Activated CD8-positive, alpha-beta memory T cell treated with anti-CD3 and anti-CD28 coated beads, Interleukin-2, amount 50 U/mL, for 48 hours (primary cell): ENCODE measurements at regions not wholly inside any gene's neighbourhood (a gene's known extent, or its start where the extent isn't known, plus 50 kb on each side); places are given as distances from the start of the nearest gene placed in this dataset.

Source experiments
- DNase-seq: peaks from one replicate; pipeline ENCODE4 v3.0.0-alpha.2; 2020

- DNase-seq = no peak
Measured at GRCh38 chr5:159768243-159768642, 148.0 kb upstream of the ADRA1B start.

- no peak for DNase-seq
Measured at GRCh38 chr5:159772698-159773061, 143.6 kb upstream of the ADRA1B start.

DNA sequence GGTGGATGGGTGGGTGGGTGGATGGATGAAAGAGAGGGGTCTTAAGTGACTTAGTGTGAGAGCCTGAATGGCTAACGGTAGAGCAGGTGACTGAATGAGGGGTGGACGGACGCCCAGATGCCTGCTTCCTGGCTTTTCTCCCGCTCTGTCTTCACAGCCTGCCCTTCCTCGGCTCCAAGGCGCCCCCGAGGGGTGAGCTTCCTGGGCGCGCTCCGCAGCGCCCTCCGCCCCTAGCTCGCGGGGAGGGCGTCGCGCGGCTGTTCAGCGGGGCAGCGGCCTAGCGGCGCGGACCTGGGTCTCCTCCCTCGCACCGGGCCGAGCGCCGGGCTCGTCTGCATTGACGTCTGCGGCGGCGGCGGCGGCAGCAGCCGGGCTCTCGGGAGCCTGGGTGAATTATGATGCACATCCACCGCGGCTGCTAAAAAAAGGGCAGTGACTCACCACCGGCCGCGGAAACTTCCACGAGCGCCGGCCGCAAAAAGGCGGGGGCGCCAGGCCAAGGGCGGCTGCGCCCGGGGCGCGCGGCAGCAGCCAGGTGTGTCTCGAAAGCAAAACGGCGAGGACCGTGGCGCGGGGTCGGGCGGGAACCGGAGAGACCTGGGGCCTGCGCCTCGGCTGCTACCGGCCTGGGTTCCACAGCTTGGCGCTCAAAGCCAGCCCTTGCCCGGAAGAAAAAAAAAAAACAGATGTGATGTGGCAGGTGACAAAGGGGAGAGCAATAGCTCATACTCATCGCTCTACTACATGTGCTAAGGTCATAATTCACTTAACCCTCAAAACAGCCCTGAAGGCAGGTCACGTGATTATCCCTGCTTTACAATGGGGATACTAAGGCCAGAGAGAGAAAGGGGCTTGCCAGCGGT is 143.0 kb upstream of the ADRA1B start:
- peak; percentile 89 for DNase-seq

GRCh38 chr5:159774476-159775031 is 141.7 kb upstream of the ADRA1B start:
- no peak for DNase-seq

- DNase-seq = no peak
Measured at GRCh38 chr5:159775890-159776289, 140.4 kb upstream of the ADRA1B start.

- DNase-seq = no peak
Measured at GRCh38 chr5:159777049-159777660, 139.1 kb upstream of the ADRA1B start.

- no peak for DNase-seq
Measured at GRCh38 chr5:159779481-159779880, 136.8 kb upstream of the ADRA1B start.

DNA sequence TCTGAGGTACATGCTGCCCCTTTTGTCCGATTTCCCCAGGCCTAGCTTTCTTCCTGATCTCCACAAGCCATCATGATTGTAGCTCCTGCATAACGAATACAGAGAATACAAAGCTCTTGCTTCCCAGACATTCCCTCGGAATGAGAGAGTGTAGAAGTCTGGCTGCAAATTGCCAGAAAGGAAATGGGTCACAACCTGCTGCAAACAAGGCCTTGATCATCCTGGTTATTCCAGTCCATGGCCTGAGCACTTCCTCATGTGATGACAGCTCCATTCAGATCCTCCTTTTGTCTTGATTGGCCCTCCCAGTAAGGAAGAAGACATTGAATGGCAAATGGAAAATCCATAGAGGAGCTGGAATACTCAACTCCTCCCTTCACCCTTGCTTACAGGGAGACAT is 136.0 kb upstream of the ADRA1B start:
- DNase-seq = no peak

DNA sequence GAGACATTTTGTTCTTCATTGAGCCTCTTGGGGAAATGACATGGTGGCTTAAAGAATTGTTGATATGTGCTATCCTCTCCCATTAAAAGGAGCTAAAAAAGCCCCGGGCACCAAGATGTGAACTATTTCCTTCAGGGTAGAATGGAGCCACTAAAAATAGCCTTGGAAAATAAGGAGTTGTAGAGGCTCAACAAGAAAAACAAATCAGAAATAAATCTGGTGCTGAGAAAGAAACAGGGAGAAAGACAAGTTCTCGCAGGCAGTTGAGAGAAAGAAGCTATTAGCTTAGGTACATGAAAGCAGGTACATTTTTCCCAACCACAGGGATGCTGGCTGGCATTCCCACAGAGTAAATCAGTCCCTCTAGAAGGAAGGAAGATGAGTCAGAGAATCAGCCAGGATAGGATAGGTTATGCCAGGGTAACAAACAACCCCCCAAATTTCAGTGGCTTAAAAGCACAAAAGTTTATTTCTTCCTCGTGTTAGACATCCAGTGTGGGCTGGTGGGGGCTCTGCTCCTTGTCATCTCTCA is 134.6 kb upstream of the ADRA1B start:
- no peak for DNase-seq

DNA sequence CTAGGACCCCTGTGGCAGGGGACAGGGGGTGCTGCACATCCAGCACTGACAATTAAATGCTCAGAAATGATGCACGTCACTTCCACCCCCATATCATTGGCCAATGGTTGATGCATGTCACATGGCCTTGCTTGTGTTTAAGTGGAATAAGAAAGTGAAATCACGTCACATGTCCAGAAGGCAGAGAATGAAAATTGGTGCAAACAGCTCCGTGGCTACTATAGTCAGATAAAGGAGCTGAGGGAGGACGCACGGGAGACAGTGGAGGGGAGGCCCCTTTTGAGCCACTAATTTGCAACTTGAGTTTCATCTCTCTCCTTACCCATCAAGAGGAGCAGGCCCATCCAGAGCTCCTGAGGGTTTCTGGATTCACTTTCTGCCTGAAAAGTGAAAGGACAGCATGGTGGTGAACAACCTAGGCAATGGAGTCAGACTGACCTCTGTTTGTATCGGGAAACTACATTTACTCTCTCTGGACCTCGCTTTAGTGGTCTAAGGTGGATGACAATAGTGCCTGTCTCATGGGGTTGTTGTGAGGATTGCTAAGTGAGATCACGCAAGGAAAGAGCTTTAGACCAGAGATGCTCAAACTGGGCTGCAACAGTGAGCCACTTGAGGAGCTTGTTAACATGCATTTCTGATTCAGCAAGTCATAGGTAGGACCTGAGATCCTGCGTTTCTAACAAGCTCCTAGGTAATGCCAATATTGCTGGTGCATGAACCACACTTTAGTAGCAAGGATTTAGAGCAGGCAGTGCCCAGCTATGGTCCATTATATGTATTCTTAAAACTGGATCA is 133.9 kb upstream of the ADRA1B start:
- DNase-seq = no peak

DNA sequence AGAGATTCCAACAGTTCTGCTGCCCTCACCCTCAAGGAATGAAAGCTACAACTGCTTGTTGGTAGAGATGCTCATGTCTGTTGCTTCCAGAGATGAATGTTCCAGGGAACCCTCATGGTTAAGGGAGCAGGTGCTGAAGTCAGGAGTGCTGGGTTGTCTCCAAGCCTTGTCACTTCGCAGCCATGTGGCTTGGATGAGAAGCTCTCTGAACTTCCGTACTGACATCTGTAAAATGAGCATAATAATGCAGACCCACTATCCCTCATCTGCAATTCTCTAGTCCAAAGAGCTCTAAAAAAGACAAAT is 133.3 kb upstream of the ADRA1B start:
- DNase-seq = no peak

DNA sequence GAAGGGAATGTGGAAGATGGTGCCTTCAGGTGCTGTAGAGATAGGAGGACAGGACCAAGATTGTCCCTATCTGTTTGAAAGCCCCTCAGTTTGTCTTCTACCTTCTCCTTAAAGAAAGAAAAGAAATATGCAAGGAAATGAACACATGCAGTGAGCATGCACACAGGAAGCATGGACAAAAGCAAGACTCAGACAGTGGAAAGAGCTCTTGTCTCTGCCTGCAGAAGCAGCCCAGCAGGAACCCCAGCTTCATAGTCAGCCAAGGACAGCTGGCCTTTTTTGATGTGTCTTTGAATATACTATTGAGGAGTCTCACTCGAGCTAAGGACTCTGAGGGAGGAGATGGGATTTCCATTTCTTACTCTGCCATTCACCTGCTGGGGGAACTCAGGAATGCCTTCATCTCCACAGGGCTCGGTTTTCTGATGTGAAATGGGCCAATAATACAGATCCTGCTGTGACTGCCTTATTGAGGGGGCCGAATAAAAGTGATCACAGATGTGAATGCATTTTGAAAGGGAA is 132.5 kb upstream of the ADRA1B start:
- DNase-seq = no peak

DNA sequence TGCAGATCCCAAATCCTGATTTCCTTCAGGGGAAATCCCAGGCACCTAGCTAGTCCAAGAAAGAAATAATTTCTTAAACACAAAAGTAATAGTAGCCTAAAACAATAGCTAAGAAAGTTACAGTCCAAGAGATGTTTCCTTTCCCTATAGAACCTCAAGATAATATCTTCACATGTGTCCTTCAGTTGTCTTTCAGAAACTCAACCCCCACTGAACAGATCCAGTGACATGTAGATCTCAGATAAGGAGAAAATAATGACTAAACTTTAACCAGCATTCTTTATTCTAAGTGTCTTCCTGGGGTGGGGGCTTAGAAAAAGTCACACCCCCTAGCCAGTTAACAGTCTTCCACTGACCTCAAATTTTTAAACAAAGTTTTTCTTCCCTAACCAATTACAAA is 131.3 kb upstream of the ADRA1B start:
- DNase-seq = no peak

- DNase-seq = no peak
Measured at GRCh38 chr5:159785656-159786055, 130.6 kb upstream of the ADRA1B start.

DNA sequence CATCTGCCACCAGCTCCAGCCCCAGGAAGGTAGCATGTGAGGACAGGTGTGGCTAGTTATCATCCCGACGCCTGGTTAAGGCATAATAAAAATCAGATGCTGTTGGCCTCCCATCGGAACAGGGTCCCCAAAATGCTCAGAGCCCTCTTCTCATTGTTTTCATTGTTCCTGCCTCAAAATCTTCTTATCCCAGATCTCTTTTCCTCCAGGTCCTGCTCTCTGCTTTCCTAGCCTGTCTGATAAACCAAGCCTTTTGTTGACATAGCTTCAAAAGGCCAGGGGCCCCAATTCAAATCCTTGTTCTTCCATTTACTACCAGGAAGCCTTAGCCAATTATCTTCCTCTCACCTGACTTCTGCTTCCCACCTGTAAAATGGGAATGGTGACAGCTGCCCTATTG is 130.1 kb upstream of the ADRA1B start:
- DNase-seq = no peak

- DNase-seq = no peak
Measured at GRCh38 chr5:159786901-159787691, 129.2 kb upstream of the ADRA1B start.

DNA sequence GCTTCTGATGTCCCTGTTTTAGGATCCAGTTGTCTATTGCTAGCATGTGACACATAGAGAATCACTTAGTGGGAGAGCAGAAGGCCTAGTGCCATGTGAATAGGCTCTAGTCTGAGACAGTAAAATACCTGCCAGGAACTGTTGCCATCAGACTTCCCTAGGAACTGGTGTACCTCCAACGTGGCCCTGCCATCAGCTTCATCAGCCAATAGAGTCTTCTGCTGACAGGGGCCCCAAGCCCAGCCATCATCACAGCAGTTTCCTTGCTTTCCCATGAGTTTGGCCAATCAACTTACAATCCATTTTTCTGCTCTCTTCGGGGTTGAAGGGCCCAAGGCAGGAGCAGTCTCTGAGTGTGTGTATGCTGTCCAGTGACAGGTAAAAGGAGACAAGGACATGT is 128.4 kb upstream of the ADRA1B start:
- no peak for DNase-seq

GRCh38 chr5:159788835-159789331 is 127.4 kb upstream of the ADRA1B start:
- no peak for DNase-seq

DNA sequence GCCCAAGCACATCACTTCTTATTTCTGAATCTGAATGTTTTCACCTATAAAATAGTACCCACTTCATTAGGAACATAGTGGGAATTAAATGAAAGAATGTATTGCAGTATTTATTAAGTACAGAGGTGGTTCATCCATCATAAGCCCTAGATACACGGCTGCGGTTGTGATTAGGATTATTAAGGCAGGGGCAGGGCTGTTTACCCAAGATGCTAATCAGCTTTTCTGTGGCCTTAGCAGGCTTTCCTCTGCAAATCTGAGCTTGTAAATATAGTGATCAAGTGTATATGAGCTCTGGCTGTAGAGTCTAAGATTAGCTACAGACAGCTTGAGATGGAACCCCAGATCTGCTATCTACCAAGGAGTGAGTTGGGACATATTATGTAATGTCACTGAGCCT is 124.1 kb upstream of the ADRA1B start:
- DNase-seq = no peak

- DNase-seq = no peak
Measured at GRCh38 chr5:159797261-159797970, 118.9 kb upstream of the ADRA1B start.

GRCh38 chr5:159799701-159800100 is 116.6 kb upstream of the ADRA1B start:
- no peak for DNase-seq
